DMS 273 (cell line): ENCODE measurements at regions not wholly inside any gene's neighbourhood (a gene's known extent, or its start where the extent isn't known, plus 50 kb on each side); places are given as distances from the start of the nearest gene placed in this dataset.
"Not testable (repeated sequence)": the region's sequence is repeated elsewhere in the genome, so short reads cannot be mapped to it uniquely, and the experiment has no call there.

Experiments used
- DNase-seq: peaks from one replicate; lab custom pipeline; 2025; ENCODE audit not compliant: unreplicated experiment; lab: John Stamatoyannopoulos, UW

GRCh38 chr6:167467793-167468431, 143.0 kb downstream of the TTLL2 start:
- no peak for DNase-seq

- DNase-seq = no peak
These were observed 144.2 kb downstream of the TTLL2 start for GRCh38 chr6:167469101-167469500.

DNA sequence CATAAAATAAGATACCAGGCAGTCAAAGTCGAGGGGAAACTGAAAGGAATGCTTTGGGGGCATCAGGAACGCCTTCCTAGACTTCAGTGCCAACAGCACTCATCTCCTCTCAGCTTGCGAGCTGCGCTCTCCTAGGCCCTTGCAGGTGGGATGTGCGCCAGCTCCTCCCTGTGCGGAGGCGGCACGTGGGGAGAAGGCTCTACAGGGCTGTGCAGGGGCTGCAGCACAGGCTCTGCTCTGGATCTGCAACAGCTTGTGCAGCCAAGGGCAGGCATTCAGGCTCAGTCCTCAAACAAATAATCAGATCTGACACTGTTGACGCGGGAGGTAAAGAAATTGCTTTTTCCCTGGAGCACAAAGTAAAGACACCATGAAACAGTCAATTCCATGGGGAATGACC, 144.8 kb downstream of the TTLL2 start:
- DNase-seq = no peak

DNA sequence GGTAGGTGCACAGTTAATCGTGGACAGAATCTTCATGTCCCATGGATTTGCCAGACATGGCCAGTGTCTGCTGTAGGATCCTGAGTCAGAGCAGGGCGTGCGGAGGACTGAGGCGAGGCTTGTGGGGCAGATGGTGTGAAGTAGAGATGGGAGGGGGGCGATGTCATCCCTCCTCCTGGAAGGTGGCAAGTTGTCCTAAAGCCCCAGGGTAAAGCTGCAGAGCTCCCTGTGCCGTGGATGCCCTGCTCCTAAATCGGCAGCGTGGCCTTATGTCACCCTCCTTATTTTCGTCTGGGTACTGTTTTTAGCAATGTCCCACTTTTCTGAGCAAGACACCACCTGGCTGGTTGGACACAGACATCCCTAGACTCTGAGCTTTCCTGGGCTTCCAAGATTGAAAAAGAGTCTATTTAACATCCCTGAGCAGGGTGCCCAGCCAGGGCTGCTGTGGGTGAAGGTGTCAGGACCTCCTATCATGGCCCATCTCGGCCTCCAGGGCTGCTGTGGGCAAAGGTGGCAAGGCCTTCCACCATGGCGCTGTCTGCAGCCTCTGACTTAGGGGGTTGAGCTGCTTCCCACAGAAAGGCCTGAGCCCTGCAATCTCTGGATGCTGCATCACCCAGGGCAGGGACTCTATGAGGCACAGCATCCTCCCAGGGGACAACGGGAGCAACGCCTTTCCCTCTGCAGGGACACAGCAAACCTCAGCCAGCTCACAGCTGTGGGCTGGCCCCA, 145.4 kb downstream of the TTLL2 start:
- DNase-seq = no peak

- no peak for DNase-seq
These were observed 146.1 kb downstream of the TTLL2 start for GRCh38 chr6:167470836-167471547.

DNA sequence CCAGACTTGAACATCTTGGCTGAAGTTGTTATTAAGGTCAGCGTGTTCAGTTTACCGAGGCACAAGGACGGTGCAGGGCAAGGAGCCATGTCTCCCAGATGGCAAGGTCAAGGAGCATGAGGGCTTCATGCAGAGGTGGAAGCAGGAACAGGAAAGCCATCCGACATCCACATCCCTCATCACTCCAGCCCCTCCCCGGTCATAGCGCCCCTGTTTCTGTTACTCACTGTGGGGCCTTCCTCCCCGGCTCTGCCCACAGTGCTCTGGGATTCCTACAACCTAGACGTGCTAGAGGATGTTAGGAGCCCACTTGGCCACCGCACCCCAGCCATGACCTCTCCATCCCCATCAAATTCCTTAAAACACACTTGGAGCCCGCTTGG, 146.7 kb downstream of the TTLL2 start:
- no peak for DNase-seq

- peak; percentile 26 for DNase-seq
These were observed 147.3 kb downstream of the TTLL2 start for GRCh38 chr6:167472148-167472547.

DNA sequence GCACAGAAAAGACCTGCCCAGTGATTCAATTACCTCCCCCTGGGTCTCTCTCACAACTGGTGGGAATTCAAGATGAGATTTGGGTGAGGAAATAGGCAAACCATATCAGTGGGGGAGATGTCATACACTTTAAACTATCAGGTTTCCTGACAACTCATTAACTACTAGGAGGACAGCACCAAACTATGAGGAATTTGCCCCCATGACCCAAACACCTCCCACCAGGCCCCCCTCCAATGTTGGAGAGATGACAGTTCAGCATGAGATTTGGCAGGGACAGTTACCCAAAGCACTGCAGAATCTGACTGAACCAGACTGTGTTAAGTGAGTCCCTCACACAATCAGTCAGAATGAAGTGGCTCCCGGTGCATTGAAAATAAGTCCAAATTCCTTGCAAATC, 148.0 kb downstream of the TTLL2 start:
- DNase-seq = no peak

DNA sequence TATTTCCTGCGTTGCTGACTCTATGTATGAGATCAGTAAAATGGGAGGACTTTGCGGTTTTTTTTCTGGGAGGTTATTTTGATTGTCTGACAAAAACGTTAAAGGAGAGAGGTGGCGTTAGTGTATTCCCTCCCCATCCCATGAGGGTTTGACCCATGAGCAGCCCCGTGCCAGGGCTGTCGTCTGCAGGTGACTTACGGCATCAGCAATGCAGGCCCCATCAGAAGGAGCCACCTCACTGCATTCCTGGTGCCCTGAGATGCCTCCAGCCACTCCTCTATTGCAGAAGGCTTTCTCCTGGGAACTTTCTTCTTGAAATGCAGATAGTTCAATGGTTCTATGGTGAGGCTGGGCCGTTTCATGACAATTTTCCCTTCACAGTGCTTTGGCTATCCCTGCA, 149.3 kb downstream of the TTLL2 start:
- no peak for DNase-seq

DNA sequence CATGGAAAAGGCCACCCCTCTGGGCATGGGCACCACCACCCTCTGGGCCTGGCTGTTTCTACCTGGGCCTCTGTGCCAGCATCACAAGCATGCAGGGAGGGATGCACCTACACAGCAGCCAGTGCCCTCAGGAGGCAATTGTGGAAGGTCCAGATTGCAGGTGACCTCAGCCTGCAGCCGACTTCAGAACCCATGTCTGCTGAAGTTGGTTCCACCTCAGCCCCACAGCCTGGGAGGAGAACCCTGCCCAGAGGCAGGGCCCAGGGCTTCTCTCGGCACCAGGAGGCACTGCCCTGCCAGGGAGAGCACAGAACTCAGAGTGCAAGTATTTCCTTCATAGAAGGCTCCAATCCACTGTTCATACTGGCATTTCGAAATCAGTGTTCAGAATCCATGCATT, 149.8 kb downstream of the TTLL2 start:
- no peak for DNase-seq

DNA sequence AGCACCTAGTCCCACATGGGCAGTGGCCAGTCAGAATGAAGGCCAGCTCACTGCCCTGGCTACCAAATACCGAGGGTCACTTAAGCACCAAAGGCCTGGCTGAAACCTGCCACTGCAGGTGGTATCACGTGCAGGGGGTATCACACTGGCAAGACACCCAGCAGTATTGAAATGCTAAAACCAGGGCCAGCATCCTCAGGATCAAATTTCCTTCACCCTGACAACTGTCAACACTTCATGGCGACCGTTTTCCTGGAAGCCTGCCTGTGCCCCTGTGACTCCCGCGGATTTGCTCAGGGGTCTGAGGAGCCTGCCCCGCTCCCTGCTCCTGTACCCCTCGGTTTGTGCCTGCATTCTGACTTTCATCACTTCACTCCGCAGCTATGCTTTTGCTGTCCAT, 151.1 kb downstream of the TTLL2 start:
- DNase-seq = no peak

GRCh38 chr6:167476844-167477595, 152.1 kb downstream of the TTLL2 start:
- no peak for DNase-seq

DNA sequence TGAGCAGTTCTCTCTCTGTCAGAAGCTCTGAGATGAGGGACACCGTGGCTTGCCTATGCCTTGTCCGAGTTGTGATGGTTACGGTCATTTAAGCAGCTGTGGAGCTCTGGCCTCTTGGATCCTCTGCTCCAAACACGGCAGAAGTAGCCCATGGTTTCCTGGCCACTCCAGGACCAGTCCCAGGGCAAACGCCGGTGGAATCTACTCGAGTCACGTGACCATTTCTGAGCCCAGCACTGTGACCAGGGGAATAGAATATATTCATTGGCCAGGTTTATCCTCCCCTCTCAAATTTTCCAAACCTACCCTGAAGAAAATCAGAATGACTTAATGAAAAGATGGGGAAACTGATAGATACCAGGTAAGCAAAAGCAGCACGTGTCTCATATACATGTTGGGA, 152.8 kb downstream of the TTLL2 start:
- no peak for DNase-seq

DNA sequence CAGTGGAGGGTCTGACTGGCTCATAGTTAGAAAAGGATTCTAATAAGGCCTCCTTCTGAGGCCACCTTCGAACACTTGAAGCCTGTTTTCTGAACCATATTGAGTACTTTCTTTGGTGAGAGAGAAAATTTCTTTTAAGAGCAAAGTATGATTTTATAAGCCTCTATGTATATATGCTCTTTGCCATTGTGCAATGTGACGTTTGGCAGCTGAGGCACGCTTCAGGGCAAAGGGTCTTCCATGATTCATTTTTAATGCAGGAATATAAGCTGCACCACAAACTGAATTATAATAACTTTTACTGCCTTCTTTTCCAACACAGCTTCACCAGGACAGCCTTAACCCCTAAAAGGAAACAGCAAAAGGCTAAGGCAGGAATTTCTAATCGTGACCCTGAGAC, 154.4 kb downstream of the TTLL2 start:
- no peak for DNase-seq

- DNase-seq = no peak
These were observed 155.2 kb downstream of the TTLL2 start for GRCh38 chr6:167479901-167480648.

DNA sequence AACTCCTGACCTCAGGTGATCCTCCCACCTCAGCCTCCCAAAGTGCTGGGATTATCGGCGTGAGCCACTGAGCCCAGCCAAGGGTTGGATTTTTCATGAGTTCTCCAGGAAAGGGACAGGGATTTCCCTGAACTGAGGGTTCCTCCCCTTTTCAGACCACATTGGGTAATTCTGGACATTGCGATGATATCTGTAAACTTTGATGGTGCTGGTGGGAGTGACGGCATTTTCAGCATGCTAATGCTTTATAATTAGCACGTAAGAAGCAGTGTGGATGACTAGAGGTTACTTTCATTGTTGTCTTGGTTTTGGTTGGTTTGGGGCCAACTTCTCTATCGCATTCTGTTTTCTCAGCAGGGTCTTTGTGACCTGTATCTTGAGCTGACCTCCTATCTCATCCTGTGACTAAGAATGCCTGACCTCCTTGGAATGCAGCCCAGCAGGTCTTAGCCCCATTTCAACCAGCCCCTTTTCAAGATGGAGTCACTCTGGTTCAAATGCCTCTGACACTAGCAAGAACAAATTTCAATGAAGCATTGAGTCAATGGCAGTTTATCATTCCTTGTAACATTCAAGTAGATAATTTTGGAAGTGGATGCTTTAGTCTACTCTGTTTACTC, 156.5 kb downstream of the TTLL2 start:
- DNase-seq = no peak

DNA sequence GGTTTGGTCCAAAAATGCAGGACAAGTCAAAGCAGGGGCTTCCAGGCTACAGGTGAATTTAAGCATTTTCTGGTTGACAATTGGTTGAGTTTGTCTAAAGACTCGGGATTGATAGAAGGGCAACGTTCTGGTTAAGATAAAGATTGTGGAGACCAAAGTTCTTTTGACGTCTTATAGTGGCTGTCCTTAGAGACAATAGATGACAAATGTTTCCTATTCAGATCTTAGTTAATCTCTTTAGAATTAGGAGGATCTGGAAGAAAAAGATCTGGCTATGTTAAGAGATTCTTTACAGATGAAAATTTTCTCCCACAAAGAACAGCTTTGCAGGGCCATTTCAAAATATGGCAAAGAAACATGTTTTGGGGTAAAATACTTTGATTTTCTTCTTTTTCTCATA, 157.9 kb downstream of the TTLL2 start:
- not testable (repeated sequence) for DNase-seq

- peak; percentile 61 for DNase-seq
These were observed 160.5 kb downstream of the TTLL2 start for GRCh38 chr6:167485186-167485978.
